ENCODE measurements at regions not wholly inside any gene's neighbourhood (a gene's known extent, or its start where the extent isn't known, plus 50 kb on each side); places are given as distances from the start of the nearest gene placed in this dataset.
"Not testable (repeated sequence)": the region's sequence is repeated elsewhere in the genome, so short reads cannot be mapped to it uniquely, and the experiment has no call there.

DNA sequence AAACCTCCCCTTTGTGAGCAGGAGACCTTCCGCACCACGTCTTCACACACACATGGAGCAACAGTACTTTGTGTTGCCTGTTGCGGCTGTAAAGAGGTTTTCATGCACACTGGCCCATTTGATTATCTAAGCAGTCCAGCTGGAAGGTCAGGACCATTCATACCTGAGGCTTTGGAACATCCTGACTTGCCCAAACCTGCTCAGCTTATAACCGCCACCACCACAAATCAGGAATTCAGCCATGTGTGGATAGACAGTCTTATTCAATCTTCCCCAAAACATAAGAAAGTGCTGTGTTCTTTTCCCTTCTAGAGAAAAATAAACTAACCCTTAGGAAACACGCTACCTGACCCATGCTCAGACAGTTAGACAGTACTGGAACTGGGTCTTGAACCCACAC, 81.6 kb upstream of the XYLT1 start:
- no peak overlapping the region for H3K9ac ChIP-seq (ENCODE audit: low read depth, low read length)

DNA sequence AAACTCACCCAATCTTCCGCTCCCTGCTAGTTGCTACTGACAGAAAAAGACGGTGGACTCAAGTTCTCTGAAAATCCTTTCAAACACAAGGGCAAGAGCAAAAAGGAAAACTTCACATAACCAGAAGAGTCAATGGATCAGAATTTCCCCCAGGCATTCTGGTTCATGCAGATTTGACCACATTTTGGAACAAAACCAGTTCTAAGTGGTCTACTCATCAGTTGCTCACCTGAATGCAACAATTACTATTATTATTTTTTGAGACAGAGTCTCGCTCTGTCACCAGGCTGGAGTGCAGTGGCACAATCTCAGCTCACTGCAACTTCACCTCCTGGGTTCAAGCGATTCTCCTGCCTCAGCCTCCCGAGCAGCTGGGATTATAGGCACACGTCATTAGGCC, 80.9 kb upstream of the XYLT1 start:
- H3K27me3 ChIP-seq (ENCODE audit: control insufficient read depth, insufficient read depth, low read length); H3K36me3 ChIP-seq (ENCODE audit: control insufficient read depth, insufficient read depth, low read length); H3K9ac ChIP-seq (ENCODE audit: low read depth, low read length); H3K4me1 ChIP-seq (ENCODE audit: control insufficient read depth, insufficient read depth, low read length); H3K27ac ChIP-seq (ENCODE audit: low read depth, low read length); H3K4me3 ChIP-seq (ENCODE audit: low read depth, low read length); H3K9me3 ChIP-seq (ENCODE audit: control insufficient read depth, insufficient read depth, low read length): not testable (repeated sequence)

More for the DNA sequence above, 81.6 kb upstream of the XYLT1 start:
- Histone ChIP-seq H3K36me3 (ENCODE audit: control insufficient read depth, insufficient read depth, low read length) (no peaks in the 10 kb centered on the region), H3K27me3 (ENCODE audit: control insufficient read depth, insufficient read depth, low read length) (no peaks in the 10 kb centered on the region), H3K9me3 (ENCODE audit: control insufficient read depth, insufficient read depth, low read length) (no peaks in the 10 kb centered on the region), H3K4me3 (ENCODE audit: low read depth, low read length) (no peak overlapping the region), H3K27ac (ENCODE audit: low read depth, low read length) (no peak overlapping the region), H3K4me1 (ENCODE audit: control insufficient read depth, insufficient read depth, low read length) (no peaks in the 10 kb centered on the region)

DNA sequence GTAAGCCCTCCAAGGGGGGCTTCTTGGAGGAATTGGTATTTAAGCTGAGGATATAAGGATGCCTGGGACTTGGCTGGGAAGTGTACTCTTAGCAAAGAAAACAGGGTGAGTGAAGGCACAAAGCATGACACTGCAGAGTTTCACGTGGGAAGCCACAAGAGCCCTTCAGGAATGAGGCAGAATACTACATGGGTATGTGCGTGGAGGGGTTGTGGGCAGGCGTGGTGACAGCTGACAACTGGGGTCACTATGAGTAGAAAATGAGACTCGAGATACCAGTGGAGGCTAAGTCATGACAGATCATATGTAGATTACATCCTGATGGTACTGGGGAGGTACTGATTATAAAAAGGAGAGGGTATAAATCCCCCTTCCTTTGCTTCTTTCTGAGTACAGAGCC, 78.1 kb upstream of the XYLT1 start:
- Histone ChIP-seq H3K4me3 (ENCODE audit: low read depth, low read length) (no peak overlapping the region), H3K9ac (ENCODE audit: low read depth, low read length) (no peak overlapping the region), H3K9me3 (ENCODE audit: control insufficient read depth, insufficient read depth, low read length) (no peaks in the 10 kb centered on the region), H3K27me3 (ENCODE audit: control insufficient read depth, insufficient read depth, low read length) (no peaks in the 10 kb centered on the region), H3K36me3 (ENCODE audit: control insufficient read depth, insufficient read depth, low read length) (no peaks in the 10 kb centered on the region), H3K27ac (ENCODE audit: low read depth, low read length) (no peak overlapping the region), H3K4me1 (ENCODE audit: control insufficient read depth, insufficient read depth, low read length) (no peaks in the 10 kb centered on the region)

DNA sequence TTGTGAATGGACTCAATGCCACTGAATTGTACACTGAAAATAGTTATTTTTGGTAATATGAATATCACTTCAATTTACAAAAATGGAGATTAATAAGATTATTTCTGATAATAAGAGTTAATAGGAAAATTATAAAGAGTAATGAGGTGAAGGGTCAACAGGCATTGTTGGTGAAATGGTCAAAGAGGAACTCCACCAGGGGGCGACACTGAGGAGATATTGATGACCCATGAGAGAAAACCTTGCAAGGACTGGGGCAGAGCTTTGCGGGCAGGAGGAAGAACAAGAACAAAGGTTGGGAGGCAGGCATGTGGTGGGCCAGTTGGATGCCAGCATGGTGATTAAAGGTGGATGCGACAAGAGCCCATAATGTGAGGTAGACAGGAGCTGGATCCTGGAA, 74.0 kb upstream of the XYLT1 start:
- H3K4me1 ChIP-seq (ENCODE audit: control insufficient read depth, insufficient read depth, low read length) = no peaks in the 10 kb centered on the region
- H3K36me3 ChIP-seq (ENCODE audit: control insufficient read depth, insufficient read depth, low read length) = no peaks in the 10 kb centered on the region
- H3K27ac ChIP-seq (ENCODE audit: low read depth, low read length) = no peak overlapping the region
- no peaks in the 10 kb centered on the region for H3K9me3 ChIP-seq (ENCODE audit: control insufficient read depth, insufficient read depth, low read length)
- no peaks in the 10 kb centered on the region for H3K27me3 ChIP-seq (ENCODE audit: control insufficient read depth, insufficient read depth, low read length)
- no peak overlapping the region for H3K9ac ChIP-seq (ENCODE audit: low read depth, low read length)
- no peak overlapping the region for H3K4me3 ChIP-seq (ENCODE audit: low read depth, low read length)

DNA sequence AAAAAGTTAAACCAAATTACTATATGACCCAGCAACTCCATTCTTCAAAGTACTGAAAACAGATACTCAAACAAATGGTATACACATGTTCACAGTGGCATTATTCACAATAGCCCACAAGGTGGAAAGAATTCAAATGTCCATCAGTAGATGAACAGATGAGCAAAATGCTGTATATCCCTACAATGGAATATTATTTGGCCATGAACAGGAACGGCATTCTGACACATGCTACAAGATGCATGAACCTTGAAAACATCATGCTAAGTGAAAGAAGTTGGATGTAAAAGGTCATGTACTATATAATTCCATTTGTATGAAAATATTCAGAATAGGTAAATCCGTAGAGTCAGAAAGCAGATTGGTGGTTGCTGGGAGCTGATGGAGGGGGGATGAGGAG, 73.5 kb upstream of the XYLT1 start:
- Histone ChIP-seq H3K9me3 (ENCODE audit: control insufficient read depth, insufficient read depth, low read length) (no peaks in the 10 kb centered on the region), H3K27me3 (ENCODE audit: control insufficient read depth, insufficient read depth, low read length) (no peaks in the 10 kb centered on the region), H3K9ac (ENCODE audit: low read depth, low read length) (no peak overlapping the region), H3K36me3 (ENCODE audit: control insufficient read depth, insufficient read depth, low read length) (no peaks in the 10 kb centered on the region), H3K4me1 (ENCODE audit: control insufficient read depth, insufficient read depth, low read length) (no peaks in the 10 kb centered on the region), H3K27ac (ENCODE audit: low read depth, low read length) (no peak overlapping the region), H3K4me3 (ENCODE audit: low read depth, low read length) (no peak overlapping the region)

DNA sequence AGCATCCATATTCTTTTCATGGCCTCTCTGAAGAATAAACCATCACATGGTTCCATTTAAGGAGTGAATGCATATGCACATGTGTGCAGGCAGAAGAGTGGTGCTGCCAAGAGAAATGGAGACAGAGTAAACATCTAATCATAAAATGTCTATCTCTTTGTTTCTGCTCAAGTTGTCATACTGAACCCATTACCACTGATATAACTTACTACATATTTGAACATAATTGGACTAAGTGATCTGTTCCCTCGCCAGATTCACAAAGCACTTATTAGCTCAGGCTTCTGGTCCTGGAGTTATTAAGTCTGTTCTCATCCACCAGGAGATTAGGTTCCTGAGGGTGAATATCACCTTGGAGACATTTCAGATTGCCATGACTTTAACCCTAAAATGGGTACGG, 72.3 kb upstream of the XYLT1 start:
- Histone ChIP-seq H3K27ac (ENCODE audit: low read depth, low read length) (no peak overlapping the region), H3K9me3 (ENCODE audit: control insufficient read depth, insufficient read depth, low read length) (no peaks in the 10 kb centered on the region), H3K9ac (ENCODE audit: low read depth, low read length) (no peak overlapping the region), H3K4me3 (ENCODE audit: low read depth, low read length) (no peak overlapping the region), H3K27me3 (ENCODE audit: control insufficient read depth, insufficient read depth, low read length) (no peaks in the 10 kb centered on the region), H3K36me3 (ENCODE audit: control insufficient read depth, insufficient read depth, low read length) (no peaks in the 10 kb centered on the region), H3K4me1 (ENCODE audit: control insufficient read depth, insufficient read depth, low read length) (no peaks in the 10 kb centered on the region)

DNA sequence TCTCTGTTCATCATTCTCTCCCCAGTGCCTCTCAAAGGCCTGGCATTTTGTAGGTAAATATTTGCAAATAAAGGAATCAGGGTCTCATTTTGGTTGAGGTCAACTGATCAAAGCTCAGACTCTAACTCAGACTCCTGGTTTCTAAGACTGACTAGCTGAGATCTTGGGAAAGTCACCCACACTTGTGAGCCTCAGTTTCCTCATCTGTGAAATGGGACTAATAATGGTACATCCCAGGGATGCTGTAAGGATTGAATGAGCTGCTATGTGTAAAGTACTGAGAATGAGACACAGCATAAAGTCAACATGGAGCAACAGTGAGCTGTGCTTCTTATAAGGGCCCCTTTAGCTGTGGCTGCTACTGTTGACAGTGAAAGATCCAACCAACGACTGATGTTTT, 70.6 kb upstream of the XYLT1 start:
- H3K36me3 ChIP-seq (ENCODE audit: control insufficient read depth, insufficient read depth, low read length) = no peaks in the 10 kb centered on the region
- H3K9me3 ChIP-seq (ENCODE audit: control insufficient read depth, insufficient read depth, low read length) = no peaks in the 10 kb centered on the region
- no peak overlapping the region for H3K9ac ChIP-seq (ENCODE audit: low read depth, low read length)
- H3K27me3 ChIP-seq (ENCODE audit: control insufficient read depth, insufficient read depth, low read length) = no peaks in the 10 kb centered on the region
- H3K4me1 ChIP-seq (ENCODE audit: control insufficient read depth, insufficient read depth, low read length) = no peaks in the 10 kb centered on the region
- H3K4me3 ChIP-seq (ENCODE audit: low read depth, low read length) = no peak overlapping the region
- no peak overlapping the region for H3K27ac ChIP-seq (ENCODE audit: low read depth, low read length)

DNA sequence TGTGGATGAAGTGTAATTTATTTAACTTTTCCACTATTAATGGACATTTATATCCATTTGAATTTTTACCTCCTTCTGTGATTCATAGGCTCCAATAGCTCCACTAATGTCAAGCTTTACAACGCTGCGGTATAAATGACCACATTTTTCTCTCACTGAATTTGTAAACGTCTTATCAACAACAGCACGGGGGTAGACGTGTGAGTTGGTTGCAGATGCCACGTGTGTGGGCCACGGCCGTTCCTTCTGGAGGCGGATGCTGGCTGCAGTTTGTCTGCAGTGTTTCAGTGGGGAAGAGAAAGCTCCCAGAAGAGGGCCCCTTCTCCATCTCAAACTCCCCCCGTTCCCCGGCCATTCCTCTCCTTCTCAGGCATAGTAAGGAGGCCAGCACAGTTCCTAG, 68.2 kb upstream of the XYLT1 start:
- no peak overlapping the region for H3K4me3 ChIP-seq (ENCODE audit: low read depth, low read length)
- H3K36me3 ChIP-seq (ENCODE audit: control insufficient read depth, insufficient read depth, low read length) = no peaks in the 10 kb centered on the region
- H3K27me3 ChIP-seq (ENCODE audit: control insufficient read depth, insufficient read depth, low read length) = no peaks in the 10 kb centered on the region
- no peak overlapping the region for H3K9ac ChIP-seq (ENCODE audit: low read depth, low read length)
- H3K4me1 ChIP-seq (ENCODE audit: control insufficient read depth, insufficient read depth, low read length) = no peaks in the 10 kb centered on the region
- no peaks in the 10 kb centered on the region for H3K9me3 ChIP-seq (ENCODE audit: control insufficient read depth, insufficient read depth, low read length)
- H3K27ac ChIP-seq (ENCODE audit: low read depth, low read length) = no peak overlapping the region

DNA sequence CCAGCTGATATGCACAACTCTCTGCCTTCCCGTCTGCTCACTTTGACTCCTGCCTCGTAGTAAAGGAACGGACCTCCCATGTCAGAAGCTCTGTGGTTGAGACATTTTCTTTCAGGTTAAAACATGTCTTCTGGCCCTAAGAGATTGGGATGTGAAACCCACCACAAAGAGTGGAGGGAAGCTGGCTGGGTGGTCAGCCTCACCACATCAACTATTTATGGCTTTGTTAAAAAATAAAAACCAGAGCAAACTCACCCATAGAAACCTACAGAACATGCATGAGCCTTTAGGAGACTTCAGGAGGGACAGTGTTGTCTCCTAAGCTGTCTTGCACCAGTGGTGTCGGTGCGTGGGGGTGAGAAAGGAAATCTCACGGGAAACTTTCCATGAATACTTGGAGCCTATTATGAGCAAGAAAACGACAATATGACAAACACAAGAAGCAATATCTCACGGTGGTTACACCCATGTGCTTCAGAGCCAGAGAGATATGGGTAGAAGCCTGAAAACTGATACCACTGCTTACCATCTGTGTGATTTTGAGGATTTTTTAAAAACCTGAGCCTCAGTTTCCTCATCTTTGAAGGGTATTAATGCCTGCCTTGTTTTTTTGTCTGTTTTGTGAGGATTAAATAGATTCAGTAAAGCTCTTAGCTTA, 61.7 kb upstream of the XYLT1 start:
- Histone ChIP-seq H3K27me3 (ENCODE audit: control insufficient read depth, insufficient read depth, low read length) (no peaks in the 10 kb centered on the region), H3K27ac (ENCODE audit: low read depth, low read length) (no peak overlapping the region), H3K9ac (ENCODE audit: low read depth, low read length) (no peak overlapping the region), H3K36me3 (ENCODE audit: control insufficient read depth, insufficient read depth, low read length) (no peaks in the 10 kb centered on the region), H3K4me3 (ENCODE audit: low read depth, low read length) (no peak overlapping the region), H3K9me3 (ENCODE audit: control insufficient read depth, insufficient read depth, low read length) (no peaks in the 10 kb centered on the region), H3K4me1 (ENCODE audit: control insufficient read depth, insufficient read depth, low read length) (no peaks in the 10 kb centered on the region)

DNA sequence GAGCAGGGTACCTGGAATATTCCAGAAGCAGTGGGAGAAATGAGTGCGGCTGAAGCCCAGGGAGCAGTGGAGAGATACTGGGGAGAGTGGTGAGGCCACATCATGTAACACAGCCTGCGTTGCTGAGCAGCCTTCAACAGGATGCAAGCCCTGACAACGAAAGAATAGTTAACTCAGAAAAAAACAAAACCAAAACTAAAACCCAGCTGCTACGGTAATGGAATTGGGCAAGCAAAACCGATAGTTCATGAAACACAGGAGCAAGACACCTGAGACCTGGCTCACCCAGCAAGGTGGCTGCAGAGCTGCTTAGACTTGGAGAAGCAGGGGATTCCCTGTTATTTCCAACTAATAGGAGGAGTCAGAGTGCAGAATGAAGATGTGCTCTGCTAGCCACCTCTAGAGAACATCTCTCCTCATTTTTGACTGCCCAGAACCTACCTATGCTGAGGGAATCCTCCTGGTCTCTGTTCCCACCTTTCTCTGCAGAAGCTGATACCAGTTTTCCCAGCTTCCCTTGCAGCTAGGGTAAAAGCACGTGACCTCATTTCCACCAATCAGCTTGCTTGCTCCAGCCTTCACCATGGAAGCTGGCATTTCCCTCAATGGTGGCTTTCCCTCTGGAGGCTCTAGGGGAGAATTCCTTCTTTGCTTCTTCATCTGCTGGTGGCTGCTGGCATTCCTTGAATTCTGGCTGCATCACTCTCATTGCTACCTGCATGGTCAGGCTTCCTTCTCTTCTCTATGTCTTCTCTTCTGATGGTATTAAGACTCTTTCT, 59.4 kb upstream of the XYLT1 start:
- Histone ChIP-seq H3K27ac (ENCODE audit: low read depth, low read length) (no peak overlapping the region), H3K4me3 (ENCODE audit: low read depth, low read length) (no peak overlapping the region), H3K4me1 (ENCODE audit: control insufficient read depth, insufficient read depth, low read length) (no peaks in the 10 kb centered on the region), H3K9ac (ENCODE audit: low read depth, low read length) (no peak overlapping the region), H3K36me3 (ENCODE audit: control insufficient read depth, insufficient read depth, low read length) (no peaks in the 10 kb centered on the region), H3K27me3 (ENCODE audit: control insufficient read depth, insufficient read depth, low read length) (no peaks in the 10 kb centered on the region), H3K9me3 (ENCODE audit: control insufficient read depth, insufficient read depth, low read length) (no peaks in the 10 kb centered on the region)

DNA sequence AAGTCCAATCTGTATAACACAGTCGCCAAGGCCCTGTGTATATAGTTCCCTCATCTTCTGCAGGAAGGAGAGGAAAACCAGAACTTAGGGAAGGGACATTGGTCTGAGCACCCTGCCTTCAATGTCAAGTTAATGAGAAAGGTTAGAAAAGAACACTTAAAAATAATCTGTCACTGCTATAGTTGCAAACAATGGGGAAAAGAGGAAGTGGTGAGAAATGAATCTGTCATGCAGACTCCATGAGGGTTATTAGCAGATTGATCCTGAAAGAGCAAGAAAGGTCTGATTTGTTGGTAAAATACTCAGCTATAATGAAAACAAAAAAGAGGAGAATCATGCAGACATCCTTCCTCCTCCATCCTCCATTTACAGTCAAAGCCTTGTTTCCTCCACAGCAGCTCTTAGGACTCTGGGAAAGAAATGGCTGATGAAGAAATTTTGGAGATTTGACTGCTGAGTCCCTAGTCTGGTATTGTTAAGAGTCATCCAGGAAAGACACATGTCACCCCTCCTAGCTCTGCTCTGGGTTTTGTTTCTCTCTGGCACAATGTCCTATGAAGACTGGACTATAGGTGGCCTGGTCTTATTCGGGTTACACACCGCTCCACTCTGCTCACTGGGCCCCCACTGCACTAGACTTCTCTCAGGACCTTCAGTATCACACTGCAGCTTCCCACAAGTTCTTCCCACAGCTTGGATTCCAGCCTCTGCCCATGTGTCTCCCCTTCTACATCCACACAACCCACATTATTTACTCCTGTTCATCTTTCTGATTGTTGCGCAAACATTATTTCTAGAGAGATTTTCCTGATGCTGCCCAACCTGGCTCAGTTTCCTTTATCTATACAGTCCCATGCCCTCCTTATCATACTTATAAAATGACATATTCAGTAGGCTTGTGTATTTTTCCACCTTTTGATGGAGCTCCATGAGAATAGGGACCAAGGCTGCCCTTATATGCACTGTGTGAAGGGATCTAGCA, 56.5 kb upstream of the XYLT1 start:
- Histone ChIP-seq H3K36me3 (ENCODE audit: control insufficient read depth, insufficient read depth, low read length) (no peaks in the 10 kb centered on the region), H3K4me1 (ENCODE audit: control insufficient read depth, insufficient read depth, low read length) (no peaks in the 10 kb centered on the region), H3K27me3 (ENCODE audit: control insufficient read depth, insufficient read depth, low read length) (no peaks in the 10 kb centered on the region), H3K9me3 (ENCODE audit: control insufficient read depth, insufficient read depth, low read length) (no peaks in the 10 kb centered on the region), H3K27ac (ENCODE audit: low read depth, low read length) (no peak overlapping the region), H3K9ac (ENCODE audit: low read depth, low read length) (no peak overlapping the region), H3K4me3 (ENCODE audit: low read depth, low read length) (no peak overlapping the region)

Measured in HUES48 (cell line).